GM12874 (cell line): ENCODE measurements at regions not wholly inside any gene's neighbourhood (a gene's known extent, or its start where the extent isn't known, plus 50 kb on each side); places are given as distances from the start of the nearest gene placed in this dataset.

Source experiments
- CTCF ChIP-seq: IDR thresholded peaks from 2 replicates; pipeline ENCODE4 v1.5.1; 2011; ENCODE audit warnings: low read depth, mild to moderate bottlenecking, control low read depth, low read length, moderate library complexity; ENCODE audit not compliant: insufficient read depth

- TF ChIP-seq CTCF, result peak; percentile 8; the same call in 1 of the 2 replicates
Measured at GRCh38 chrX:37509349-37509748, 62.1 kb upstream of the LANCL3 start.
